ENCODE measurements at regions not wholly inside any gene's neighbourhood (a gene's known extent, or its start where the extent isn't known, plus 50 kb on each side); places are given as distances from the start of the nearest gene placed in this dataset.

DNA sequence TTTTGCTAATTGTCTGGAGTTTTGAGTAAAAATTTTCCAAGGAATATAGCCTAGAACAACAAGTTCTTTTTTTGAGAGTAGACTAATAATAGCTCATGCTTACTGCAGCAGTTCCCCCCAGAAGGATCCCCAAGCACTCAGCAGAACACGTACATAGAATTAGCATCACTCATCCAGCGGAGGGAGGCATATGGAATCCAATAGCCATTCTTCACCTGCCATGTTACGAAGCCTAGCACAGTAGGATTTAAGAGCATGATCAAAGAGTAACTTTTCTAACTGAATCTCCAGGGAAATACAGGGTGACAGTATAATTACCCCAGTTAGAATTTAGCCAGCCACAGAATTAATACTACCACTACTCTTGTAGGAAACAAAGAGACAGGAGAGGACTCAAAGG is 511.7 kb upstream of the NOX3 start:
- Mint-ChIP-seq H3K4me3 (no peak overlapping the region), H3K27me3 (no peaks in the 10 kb centered on the region), H3K9me3 (ENCODE audit: low read depth) (no peaks in the 10 kb centered on the region), H3K4me1 (ENCODE audit: low read depth) (peaks cover 14% of the 10 kb centered on the region), H3K36me3 (no peaks in the 10 kb centered on the region), H3K27ac (no peak overlapping the region)

DNA sequence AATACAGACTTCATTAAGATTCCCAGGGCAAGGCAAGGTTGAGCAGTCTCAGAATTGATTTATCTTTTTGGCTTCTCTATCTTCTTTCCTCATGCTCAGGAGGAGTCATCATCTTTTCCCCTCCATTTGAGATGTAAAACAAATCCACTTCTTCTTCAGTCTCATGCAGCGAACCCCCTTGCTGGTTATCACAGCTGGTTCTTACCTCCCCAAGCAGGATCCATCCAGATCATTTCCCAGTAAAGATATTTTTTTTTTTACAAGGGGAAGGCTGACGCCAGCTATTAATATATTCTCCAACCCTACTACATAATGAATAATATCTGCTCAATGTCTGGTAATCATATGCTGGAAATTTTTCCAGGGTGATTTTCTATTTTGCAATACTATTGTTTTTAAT is 508.9 kb upstream of the NOX3 start:
- H3K4me3 Mint-ChIP-seq, result no peak overlapping the region
- no peaks in the 10 kb centered on the region for H3K36me3 Mint-ChIP-seq
- no peaks in the 10 kb centered on the region for H3K27me3 Mint-ChIP-seq
- H3K27ac Mint-ChIP-seq, result no peak overlapping the region
- H3K4me1 Mint-ChIP-seq (ENCODE audit: low read depth), result no peaks in the 10 kb centered on the region
- no peaks in the 10 kb centered on the region for H3K9me3 Mint-ChIP-seq (ENCODE audit: low read depth)

DNA sequence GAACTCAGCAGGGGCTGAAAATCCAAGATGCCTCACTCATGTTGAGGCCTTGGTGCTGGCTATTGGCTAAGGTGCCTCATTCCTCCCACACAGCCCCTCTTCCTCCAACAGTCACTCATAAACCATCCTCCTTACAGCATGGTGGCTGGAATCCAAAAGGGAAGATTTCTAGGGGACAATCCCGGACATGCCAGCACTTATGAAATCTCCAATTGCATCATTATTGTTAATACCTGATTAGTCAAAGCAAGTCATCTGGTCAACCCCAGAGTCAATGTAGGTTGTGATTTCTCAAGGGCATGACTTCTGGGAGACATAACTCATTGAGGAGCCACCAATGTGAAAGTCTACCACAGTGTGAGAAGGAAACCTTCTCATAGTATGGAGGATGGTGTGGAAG is 506.6 kb upstream of the NOX3 start:
- no peak overlapping the region for H3K27ac Mint-ChIP-seq
- no peaks in the 10 kb centered on the region for H3K9me3 Mint-ChIP-seq (ENCODE audit: low read depth)
- no peak overlapping the region for H3K4me3 Mint-ChIP-seq
- H3K4me1 Mint-ChIP-seq (ENCODE audit: low read depth), result no peaks in the 10 kb centered on the region
- no peaks in the 10 kb centered on the region for H3K27me3 Mint-ChIP-seq
- H3K36me3 Mint-ChIP-seq, result no peaks in the 10 kb centered on the region

DNA sequence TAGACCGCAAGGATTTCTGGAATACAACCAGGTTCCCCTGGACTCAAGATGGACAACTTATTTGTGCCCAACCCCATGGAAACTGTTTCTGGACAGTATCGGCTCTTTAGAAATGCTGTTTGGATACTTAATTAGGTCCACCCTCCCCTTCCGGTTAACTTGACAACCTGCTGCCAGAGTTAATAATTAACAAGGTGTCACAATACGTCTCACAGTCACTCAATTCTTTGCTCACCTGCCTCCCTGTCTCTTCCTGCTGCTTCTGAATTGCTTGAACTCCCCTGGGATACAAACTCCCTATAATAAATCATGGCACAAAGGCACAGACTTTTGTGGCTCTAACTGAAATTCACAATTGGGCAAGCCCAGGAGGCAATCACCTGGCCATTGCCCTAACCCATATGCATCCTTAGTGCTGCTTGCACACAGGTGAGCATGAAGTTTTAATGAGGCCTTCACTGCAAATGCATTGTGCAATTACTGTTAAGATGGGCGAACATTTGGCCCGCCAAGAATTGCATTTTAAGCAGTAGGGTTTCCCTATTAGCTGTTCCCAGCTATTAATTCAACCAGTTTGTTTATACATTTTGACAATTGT is 504.4 kb upstream of the NOX3 start:
- Mint-ChIP-seq H3K4me3 (no peak overlapping the region), H3K9me3 (ENCODE audit: low read depth) (no peaks in the 10 kb centered on the region), H3K36me3 (no peaks in the 10 kb centered on the region), H3K27ac (no peak overlapping the region), H3K4me1 (ENCODE audit: low read depth) (no peaks in the 10 kb centered on the region), H3K27me3 (no peaks in the 10 kb centered on the region)

DNA sequence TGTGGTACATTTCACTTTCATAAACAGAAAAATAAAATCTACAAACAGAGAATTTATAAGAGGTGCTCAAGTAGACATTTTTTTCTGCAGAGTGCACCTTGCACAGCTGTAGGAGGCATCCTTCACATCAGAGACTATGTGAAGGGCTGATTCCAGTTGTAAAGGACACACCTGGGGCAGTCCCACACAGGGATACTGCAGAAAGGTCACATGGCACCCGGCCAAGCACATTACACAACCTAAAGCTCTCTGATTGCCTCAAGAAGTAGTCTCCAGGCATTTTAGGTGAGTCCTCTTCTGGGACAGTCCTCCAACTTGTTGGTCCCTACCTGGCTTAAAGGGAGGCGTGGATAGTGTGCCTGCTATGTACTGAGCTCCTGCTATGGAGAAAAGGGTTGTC is 502.9 kb upstream of the NOX3 start:
- H3K9me3 Mint-ChIP-seq (ENCODE audit: low read depth), result no peaks in the 10 kb centered on the region
- no peaks in the 10 kb centered on the region for H3K4me1 Mint-ChIP-seq (ENCODE audit: low read depth)
- H3K27me3 Mint-ChIP-seq, result peaks cover 1% of the 10 kb centered on the region
- no peaks in the 10 kb centered on the region for H3K36me3 Mint-ChIP-seq
- no peak overlapping the region for H3K27ac Mint-ChIP-seq
- no peak overlapping the region for H3K4me3 Mint-ChIP-seq

DNA sequence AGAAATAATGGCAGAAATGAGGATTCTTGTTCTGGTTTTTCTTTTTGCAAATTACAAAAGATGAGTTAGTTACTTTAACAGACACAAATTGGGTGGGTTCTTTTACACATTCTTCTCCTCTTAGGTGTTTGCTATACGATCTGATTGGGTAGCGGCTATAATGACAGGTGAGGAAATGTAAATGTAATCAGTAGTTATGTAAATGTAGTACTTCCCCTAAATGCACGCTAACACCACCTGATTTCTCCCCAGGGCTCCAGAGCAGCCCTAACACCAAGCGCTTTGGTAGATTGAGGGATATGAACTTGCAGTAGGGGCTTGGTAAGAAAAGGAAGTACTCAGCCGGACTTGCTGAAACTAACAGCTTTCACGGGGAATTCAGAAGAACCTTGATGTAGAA is 499.4 kb upstream of the NOX3 start:
- Mint-ChIP-seq H3K9me3 (ENCODE audit: low read depth) (no peaks in the 10 kb centered on the region), H3K27me3 (peaks cover 9% of the 10 kb centered on the region), H3K27ac (no peak overlapping the region), H3K4me3 (no peak overlapping the region), H3K36me3 (peaks cover 5% of the 10 kb centered on the region), H3K4me1 (ENCODE audit: low read depth) (no peaks in the 10 kb centered on the region)

- H3K9me3 Mint-ChIP-seq (ENCODE audit: low read depth), result no peaks in the 10 kb centered on the region
- H3K36me3 Mint-ChIP-seq, result peaks cover 5% of the 10 kb centered on the region
- no peak overlapping the region for H3K27ac Mint-ChIP-seq
- no peaks in the 10 kb centered on the region for H3K4me1 Mint-ChIP-seq (ENCODE audit: low read depth)
- peaks cover 9% of the 10 kb centered on the region for H3K27me3 Mint-ChIP-seq
- no peak overlapping the region for H3K4me3 Mint-ChIP-seq
Measured at GRCh38 chr6:155954149-155954548, 498.5 kb upstream of the NOX3 start.

DNA sequence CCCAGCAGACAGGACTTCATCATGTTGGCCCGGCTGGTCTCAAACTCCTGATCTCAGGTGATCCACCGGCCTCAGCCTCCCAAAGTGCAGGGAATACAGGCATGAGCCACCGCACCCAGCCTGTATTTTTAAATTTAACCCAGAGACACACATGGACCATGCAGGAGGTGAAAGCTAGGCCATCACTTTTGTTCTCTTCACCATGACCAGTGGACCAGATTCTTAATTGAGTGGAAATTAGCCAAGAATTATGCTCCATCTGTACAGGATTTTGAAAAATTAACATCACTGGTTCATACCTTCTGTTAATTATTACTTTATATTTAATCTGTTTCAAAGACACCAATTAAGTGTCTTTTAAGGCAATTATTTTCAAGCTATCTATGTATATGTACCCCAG is 493.6 kb upstream of the NOX3 start:
- Mint-ChIP-seq H3K4me1 (ENCODE audit: low read depth) (no peaks in the 10 kb centered on the region), H3K36me3 (peaks cover 5% of the 10 kb centered on the region), H3K27ac (no peak overlapping the region), H3K4me3 (no peak overlapping the region), H3K9me3 (ENCODE audit: low read depth) (no peaks in the 10 kb centered on the region), H3K27me3 (peaks cover 9% of the 10 kb centered on the region)

GRCh38 chr6:155946860-155947259 is 491.2 kb upstream of the NOX3 start:
- H3K9me3 Mint-ChIP-seq (ENCODE audit: low read depth), result no peaks in the 10 kb centered on the region
- peaks cover 3% of the 10 kb centered on the region for H3K36me3 Mint-ChIP-seq
- H3K27me3 Mint-ChIP-seq, result peaks cover 2% of the 10 kb centered on the region
- H3K27ac Mint-ChIP-seq, result no peak overlapping the region
- H3K4me1 Mint-ChIP-seq (ENCODE audit: low read depth), result no peaks in the 10 kb centered on the region
- H3K4me3 Mint-ChIP-seq, result no peak overlapping the region

DNA sequence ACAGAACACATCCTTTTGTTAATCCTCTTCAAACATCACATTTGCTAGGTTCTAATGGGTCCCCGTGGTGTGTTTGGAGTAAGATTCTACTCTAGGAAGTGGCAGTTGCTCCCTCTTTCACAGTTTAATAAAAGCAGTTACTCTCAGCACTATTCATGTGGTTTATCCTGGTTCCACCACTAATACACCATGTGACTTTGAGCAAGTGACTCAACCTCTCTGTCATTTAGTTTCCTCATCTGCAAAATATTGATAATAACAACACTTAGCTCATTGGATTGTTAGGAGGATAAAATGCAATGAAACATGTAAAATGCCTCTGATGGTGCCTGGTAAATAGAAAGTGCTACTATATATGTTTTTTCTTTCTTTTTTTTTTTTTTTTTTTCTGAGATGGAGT is 488.0 kb upstream of the NOX3 start:
- no peaks in the 10 kb centered on the region for H3K27me3 Mint-ChIP-seq
- no peaks in the 10 kb centered on the region for H3K36me3 Mint-ChIP-seq
- no peaks in the 10 kb centered on the region for H3K9me3 Mint-ChIP-seq (ENCODE audit: low read depth)
- no peaks in the 10 kb centered on the region for H3K4me1 Mint-ChIP-seq (ENCODE audit: low read depth)
- H3K4me3 Mint-ChIP-seq, result no peak overlapping the region
- no peak overlapping the region for H3K27ac Mint-ChIP-seq

- no peaks in the 10 kb centered on the region for H3K36me3 Mint-ChIP-seq
Measured at GRCh38 chr6:155939253-155939652, 483.6 kb upstream of the NOX3 start.

GRCh38 chr6:155936551-155936950 is 480.9 kb upstream of the NOX3 start:
- Mint-ChIP-seq H3K4me1 (ENCODE audit: low read depth) (no peaks in the 10 kb centered on the region), H3K36me3 (peaks cover 3% of the 10 kb centered on the region), H3K27me3 (no peaks in the 10 kb centered on the region), H3K27ac (no peak overlapping the region), H3K9me3 (ENCODE audit: low read depth) (no peaks in the 10 kb centered on the region), H3K4me3 (no peak overlapping the region)

More at GRCh38 chr6:155939253-155939652, 483.6 kb upstream of the NOX3 start:
- Mint-ChIP-seq H3K27me3 (no peaks in the 10 kb centered on the region), H3K9me3 (ENCODE audit: low read depth) (no peaks in the 10 kb centered on the region), H3K27ac (no peak overlapping the region), H3K4me1 (ENCODE audit: low read depth) (no peaks in the 10 kb centered on the region), H3K4me3 (no peak overlapping the region)

GRCh38 chr6:155936127-155936526 is 480.5 kb upstream of the NOX3 start:
- peaks cover 3% of the 10 kb centered on the region for H3K36me3 Mint-ChIP-seq
- H3K9me3 Mint-ChIP-seq (ENCODE audit: low read depth), result no peaks in the 10 kb centered on the region
- H3K4me1 Mint-ChIP-seq (ENCODE audit: low read depth), result no peaks in the 10 kb centered on the region

DNA sequence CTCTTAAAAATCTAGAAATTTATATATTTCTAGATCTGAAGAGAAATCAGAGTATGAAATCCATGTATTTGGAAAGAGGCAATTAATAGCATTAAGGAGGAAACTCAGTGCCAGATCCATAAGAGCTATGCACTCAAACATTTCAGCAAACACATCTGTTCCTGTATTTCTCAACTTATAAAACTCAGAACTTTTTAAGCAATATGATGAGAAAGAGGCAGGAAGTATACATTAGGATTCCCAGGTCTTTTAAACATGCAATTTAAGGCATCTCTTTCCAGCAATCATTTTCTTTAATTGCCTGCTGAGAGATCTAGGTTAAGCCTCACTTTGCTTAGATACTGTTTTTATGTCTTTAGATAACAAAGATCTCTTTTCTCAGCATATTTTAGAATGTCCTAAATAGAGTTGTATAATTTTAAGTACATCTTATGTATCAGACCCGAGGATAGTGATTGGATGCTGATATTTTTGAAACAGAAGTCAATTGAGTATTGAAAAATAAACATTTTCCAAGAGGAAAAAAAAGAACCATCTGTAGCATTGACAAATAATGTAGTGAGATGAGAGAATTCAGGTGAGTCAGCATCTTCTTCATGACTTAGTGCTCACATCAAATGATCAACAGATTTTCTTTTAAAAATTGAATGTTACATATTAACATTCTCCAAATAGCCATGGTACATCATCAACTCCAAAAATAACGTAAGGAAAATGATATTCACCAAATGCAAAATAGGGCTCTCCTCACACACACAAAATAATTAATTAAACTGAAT is 461.4 kb upstream of the NOX3 start:
- Mint-ChIP-seq H3K4me3 (no peak overlapping the region), H3K4me1 (ENCODE audit: low read depth) (no peaks in the 10 kb centered on the region), H3K9me3 (ENCODE audit: low read depth) (no peaks in the 10 kb centered on the region), H3K36me3 (peaks cover 2% of the 10 kb centered on the region), H3K27ac (no peak overlapping the region), H3K27me3 (no peaks in the 10 kb centered on the region)

More at GRCh38 chr6:155936127-155936526, 480.5 kb upstream of the NOX3 start:
- Mint-ChIP-seq H3K27me3 (no peaks in the 10 kb centered on the region), H3K27ac (no peak overlapping the region), H3K4me3 (no peak overlapping the region)

GRCh38 chr6:155915651-155916050 is 460.0 kb upstream of the NOX3 start:
- no peaks in the 10 kb centered on the region for H3K27me3 Mint-ChIP-seq
- peaks cover 2% of the 10 kb centered on the region for H3K36me3 Mint-ChIP-seq
- H3K9me3 Mint-ChIP-seq (ENCODE audit: low read depth), result no peaks in the 10 kb centered on the region
- H3K4me1 Mint-ChIP-seq (ENCODE audit: low read depth), result no peaks in the 10 kb centered on the region
- no peak overlapping the region for H3K27ac Mint-ChIP-seq
- H3K4me3 Mint-ChIP-seq, result no peak overlapping the region

GRCh38 chr6:155913816-155914215 is 458.2 kb upstream of the NOX3 start:
- peaks cover under 1% of the 10 kb centered on the region for H3K27me3 Mint-ChIP-seq
- H3K9me3 Mint-ChIP-seq (ENCODE audit: low read depth), result no peaks in the 10 kb centered on the region
- no peak overlapping the region for H3K27ac Mint-ChIP-seq
- no peak overlapping the region for H3K4me3 Mint-ChIP-seq
- H3K36me3 Mint-ChIP-seq, result peaks cover 2% of the 10 kb centered on the region
- no peaks in the 10 kb centered on the region for H3K4me1 Mint-ChIP-seq (ENCODE audit: low read depth)

Measured in activated naive CD8-positive, alpha-beta T cell (primary cell).